GM18867 (cell line): ENCODE measurements at regions not wholly inside any gene's neighbourhood (a gene's known extent, or its start where the extent isn't known, plus 50 kb on each side); places are given as distances from the start of the nearest gene placed in this dataset.

Experiments used
- ATAC-seq: cut with Tn5 transposase; IDR thresholded peaks from one replicate; pipeline ENCODE4 v1.9.1; 2021; ENCODE audit warnings: mild to moderate bottlenecking, moderate library complexity; ENCODE audit not compliant: unreplicated experiment

- ATAC-seq, result no peak
Observed at GRCh38 chr11:27861706-27862430, 161.6 kb upstream of the BDNF start.

GRCh38 chr11:27860811-27861210 is 160.6 kb upstream of the BDNF start:
- no peak for ATAC-seq

- no peak for ATAC-seq
Observed at GRCh38 chr11:27858866-27859265, 158.6 kb upstream of the BDNF start.

- peak; percentile 36 for ATAC-seq
Observed at GRCh38 chr11:27857588-27857987, 157.3 kb upstream of the BDNF start.

GRCh38 chr11:27857014-27857413 is 156.8 kb upstream of the BDNF start:
- ATAC-seq, result peak; percentile 65

GRCh38 chr11:27848423-27848822 is 148.2 kb upstream of the BDNF start:
- ATAC-seq, result no peak

GRCh38 chr11:27847496-27847895 is 147.2 kb upstream of the BDNF start:
- ATAC-seq, result no peak

- ATAC-seq, result peak; percentile 51
Observed at GRCh38 chr11:27842290-27842689, 142.0 kb upstream of the BDNF start.

- no peak for ATAC-seq
Observed at GRCh38 chr11:27841023-27841422, 140.8 kb upstream of the BDNF start.

- ATAC-seq, result peak; percentile 34
Observed at GRCh38 chr11:27839226-27839913, 139.1 kb upstream of the BDNF start.

GRCh38 chr11:27838674-27839073 is 138.4 kb upstream of the BDNF start:
- ATAC-seq, result no peak

GRCh38 chr11:27837895-27838563 is 137.8 kb upstream of the BDNF start:
- peak; percentile 92 for ATAC-seq

- ATAC-seq, result no peak
Observed at GRCh38 chr11:27830206-27830605, 130.0 kb upstream of the BDNF start.

GRCh38 chr11:27820249-27820648 is 120.0 kb upstream of the BDNF start:
- no peak for ATAC-seq

- no peak for ATAC-seq
Observed at GRCh38 chr11:27816197-27816596, 115.9 kb upstream of the BDNF start.

GRCh38 chr11:27812341-27812740 is 112.1 kb upstream of the BDNF start:
- ATAC-seq, result no peak

GRCh38 chr11:27807596-27807995 is 107.3 kb upstream of the BDNF start:
- ATAC-seq, result no peak

GRCh38 chr11:27806122-27806521 is 105.9 kb upstream of the BDNF start:
- no peak for ATAC-seq

GRCh38 chr11:27795955-27796861 is 96.0 kb upstream of the BDNF start:
- no peak for ATAC-seq

GRCh38 chr11:27786864-27787263 is 86.6 kb upstream of the BDNF start:
- ATAC-seq, result no peak

- no peak for ATAC-seq
Observed at GRCh38 chr11:27786331-27786730, 86.1 kb upstream of the BDNF start.
